GM19468 (cell line): ENCODE measurements at regions not wholly inside any gene's neighbourhood (a gene's known extent, or its start where the extent isn't known, plus 50 kb on each side); places are given as distances from the start of the nearest gene placed in this dataset.
"Not testable (repeated sequence)": the region's sequence is repeated elsewhere in the genome, so short reads cannot be mapped to it uniquely, and the experiment has no call there.

ENCODE experiments used
- ATAC-seq: cut with Tn5 transposase; IDR thresholded peaks from one replicate; pipeline ENCODE4 v1.9.1; 2021; ENCODE audit warnings: mild to moderate bottlenecking, moderate library complexity, moderate number of reproducible peaks; ENCODE audit not compliant: unreplicated experiment; ENCODE audit errors: extremely low read depth

DNA sequence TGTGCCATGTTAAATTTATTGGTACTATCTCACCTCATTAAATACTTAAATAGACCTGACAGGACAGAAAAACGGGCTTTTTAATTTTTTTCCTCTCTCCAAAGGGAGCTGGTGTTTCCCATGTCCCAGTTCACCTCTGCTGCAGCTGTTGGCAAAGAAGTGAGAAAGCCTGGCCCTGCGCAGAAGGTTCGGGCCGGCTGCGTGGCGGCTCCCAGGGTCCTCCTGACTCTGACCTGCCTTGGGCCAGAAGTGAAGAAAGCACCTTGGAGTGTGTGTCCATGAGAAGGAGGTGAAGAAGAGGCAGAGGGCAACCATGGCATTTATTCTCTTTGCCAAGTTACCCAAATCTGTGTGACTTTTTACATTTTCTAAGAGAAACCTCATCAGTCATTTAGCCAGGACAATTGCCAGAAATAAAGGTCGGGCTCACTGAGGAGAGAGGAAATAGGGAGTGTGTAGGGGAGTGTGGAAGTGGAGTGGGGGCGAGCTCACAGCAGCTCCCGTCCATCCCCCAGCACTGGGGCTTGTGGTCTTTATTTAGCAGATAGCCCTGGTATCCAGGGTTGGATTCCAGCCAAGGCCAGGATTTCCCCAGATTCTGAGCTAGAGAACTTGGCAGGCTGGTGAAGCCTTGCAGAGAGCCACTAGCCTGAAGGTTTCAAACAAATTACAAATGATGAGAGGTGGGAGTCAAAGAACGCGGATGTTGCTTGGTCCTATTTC lies 102.4 kb upstream of the CADM1 start:
- ATAC-seq: no peak

DNA sequence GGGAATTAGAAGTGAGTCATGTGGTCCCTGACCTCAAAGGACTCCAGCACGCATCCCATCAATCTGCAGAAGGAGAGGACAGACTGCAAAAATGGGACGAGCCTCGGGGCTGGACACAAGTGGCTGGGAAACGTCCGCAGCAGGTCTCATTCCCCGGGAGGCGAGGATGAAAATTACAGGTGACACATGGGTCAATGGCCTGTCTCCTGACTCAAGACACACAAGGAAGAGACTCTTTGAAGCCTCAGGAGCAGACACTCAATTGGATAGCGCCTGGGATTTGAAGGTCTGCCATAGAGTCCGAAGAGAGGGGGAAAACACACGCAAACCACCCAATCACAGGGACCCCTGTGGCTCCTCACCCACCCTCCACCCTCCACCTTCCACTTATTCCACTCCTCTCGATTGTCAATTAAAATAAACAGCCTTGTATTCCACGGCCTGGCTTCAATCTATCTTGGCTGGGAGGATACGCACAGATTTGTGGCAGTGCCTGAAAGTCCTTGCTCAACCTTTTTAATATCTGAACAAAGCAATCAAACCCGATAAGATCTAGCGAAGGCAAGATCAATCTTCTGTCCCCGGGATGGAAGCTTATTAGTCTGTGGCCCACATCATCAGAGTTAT lies 101.8 kb upstream of the CADM1 start:
- ATAC-seq: no peak

DNA sequence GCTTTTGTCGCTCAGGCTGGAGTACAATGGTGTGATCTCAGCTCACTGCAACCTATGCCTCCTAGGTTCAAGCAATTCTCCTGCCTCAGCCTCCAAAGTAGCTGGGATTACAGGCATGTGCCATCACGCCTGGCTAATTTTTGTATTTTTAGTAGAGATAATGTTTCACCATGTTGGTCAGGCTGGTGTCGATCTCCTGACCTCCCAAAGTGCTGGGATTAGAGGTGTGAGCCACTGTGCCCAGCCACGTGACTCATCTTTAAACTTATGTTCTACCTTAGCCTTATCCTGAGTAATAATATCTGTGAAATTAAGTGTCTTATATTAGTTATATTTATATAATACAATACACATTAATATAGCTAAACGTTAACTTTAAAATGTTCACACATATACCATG lies 101.2 kb upstream of the CADM1 start:
- not testable (repeated sequence) for ATAC-seq

DNA sequence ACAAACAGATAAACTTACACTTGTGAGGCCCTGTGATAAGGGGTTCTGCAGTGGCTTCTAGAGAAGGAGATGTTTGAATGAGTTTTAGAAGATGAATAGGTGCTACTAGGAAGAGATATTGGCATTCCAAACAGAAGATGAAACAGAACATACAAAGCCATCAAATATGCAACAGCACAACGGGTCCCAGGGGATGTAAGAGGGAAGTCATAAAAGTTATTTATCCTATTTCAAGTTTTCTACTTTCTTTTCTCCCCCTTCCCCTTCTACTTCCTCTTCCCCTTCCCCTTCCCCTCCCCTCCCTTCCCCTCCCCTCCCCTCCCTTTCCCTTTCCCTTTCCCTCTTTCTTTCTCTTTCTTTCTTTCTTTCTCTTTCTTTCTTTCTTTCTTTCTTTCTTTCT lies 94.9 kb upstream of the CADM1 start:
- ATAC-seq: no peak

DNA sequence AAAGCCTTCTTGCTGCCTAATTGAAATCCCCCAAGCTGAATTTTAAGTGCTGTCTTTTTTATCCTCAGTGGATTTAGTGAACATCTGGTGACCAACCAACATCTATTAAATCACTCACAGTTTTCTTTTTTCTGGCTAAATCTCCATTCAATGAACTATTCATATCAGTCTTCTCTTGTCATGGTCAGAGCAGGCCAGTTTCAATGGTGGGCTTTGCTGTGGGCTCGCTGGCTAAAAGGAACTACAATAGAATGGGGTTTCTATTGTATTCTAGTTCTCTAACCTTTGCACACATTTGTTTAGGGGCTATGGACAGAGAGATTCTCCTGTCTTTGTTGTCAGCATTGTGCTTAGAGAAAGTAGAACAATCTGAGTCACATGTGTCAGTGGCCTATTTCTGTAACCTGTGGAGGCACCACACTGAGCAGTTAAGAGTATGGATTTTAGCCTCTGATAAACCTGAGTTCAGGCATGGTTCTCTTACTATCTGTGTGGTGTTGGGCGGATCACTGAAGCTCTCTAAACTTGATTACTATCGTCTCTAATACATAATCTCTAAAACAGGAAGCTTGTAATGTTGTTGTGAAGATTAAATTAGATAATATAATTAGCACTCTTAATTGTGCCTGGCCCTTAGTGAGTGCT lies 94.2 kb upstream of the CADM1 start:
- ATAC-seq: no peak

DNA sequence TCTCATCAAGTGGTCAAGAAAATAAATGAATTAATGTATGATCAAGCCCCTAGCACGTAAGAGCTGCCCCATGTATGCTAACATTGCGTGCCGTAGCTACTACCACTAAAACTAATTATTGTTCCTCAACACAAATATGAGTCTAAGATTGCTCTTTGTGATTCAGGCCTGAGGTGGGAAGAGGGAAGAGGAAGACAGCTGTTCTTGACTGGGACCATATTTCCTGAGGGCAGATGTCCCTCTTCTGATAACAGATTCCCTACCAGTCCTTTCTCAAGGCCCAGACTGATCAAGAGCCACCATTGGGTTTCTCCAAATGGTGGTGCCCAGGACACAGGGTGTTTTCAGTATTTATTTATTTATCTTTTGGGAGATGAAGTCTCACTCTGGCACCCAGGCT lies 87.2 kb upstream of the CADM1 start:
- ATAC-seq: no peak

DNA sequence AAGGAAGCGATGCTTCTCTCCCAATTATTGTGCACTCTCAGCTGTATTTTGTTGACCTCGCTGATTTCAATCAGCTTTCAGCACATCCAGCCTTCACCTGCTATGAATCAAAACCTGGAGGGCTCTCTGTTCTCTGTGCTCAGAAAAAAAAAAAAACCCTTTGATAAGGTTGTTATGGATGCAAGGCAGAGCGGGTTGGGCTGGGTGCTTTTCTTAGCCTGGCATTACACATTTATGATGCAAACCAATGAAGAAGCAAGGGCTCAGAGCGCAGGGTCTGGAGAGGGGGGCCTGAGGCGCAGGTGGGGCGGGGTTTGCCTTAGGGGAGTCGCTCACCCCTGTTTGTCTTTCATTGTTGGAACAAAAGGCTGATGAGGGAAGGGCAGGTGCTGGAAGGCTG lies 86.0 kb upstream of the CADM1 start:
- ATAC-seq: no peak

DNA sequence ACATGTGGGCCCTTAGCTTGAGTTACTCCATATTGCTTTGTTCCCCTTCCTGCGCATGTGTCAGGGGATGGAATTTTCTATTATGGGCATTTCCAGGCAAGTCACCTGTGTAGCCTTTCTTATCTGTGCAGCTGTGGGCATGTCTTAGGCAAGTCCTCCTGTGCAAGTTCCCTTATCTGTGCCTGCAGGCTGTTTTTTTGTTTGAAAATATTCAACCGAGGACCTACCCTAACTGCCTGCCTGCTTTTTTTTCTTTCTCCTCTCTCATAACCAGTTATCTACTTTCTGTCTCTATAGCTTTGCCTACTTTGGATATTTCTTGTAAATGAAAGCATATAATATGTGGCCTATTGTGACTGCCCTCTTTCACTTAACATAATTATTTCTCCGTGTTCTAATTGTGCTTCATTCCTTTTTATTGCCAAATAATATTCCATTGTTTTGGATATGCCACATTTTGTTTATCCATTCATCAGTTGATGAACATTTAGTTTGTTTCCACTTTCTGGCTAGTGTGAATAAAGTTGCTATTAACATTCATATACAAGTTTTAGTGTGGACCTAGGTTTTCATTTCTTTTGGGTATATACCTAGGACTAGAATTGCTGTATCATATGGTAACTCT lies 83.6 kb upstream of the CADM1 start:
- no peak for ATAC-seq

DNA sequence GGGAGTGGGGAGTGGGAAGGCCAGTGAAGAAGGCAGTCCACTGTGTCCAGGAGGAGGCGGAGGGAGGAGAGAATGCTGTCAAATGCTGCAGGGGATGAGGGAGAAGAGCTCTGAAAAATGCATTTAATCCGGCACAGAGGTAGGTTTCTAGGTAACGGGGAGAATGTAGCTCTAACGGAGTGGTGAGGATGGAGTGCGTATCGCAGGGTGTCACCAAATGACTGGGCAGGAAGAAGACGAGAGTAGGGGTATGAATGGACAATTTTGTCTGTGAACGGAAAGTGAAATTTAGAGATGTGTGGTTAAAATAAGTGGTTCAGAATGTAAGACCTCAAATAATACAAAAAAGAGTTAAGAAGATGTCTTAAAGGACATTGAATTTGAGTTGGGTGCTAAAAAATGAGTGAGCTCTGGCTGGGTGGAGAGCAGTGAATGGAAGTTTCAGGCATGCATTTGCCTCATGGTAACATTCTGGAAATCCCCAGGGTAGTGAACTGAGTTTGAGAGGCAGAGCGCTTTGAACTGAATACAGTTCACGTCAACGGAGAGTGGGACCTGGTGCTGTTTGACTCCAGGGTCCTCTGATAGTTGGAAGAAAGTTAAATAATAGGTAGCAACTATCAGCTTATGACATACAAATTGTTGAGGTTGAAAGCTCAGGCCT lies 81.3 kb upstream of the CADM1 start:
- ATAC-seq: no peak

DNA sequence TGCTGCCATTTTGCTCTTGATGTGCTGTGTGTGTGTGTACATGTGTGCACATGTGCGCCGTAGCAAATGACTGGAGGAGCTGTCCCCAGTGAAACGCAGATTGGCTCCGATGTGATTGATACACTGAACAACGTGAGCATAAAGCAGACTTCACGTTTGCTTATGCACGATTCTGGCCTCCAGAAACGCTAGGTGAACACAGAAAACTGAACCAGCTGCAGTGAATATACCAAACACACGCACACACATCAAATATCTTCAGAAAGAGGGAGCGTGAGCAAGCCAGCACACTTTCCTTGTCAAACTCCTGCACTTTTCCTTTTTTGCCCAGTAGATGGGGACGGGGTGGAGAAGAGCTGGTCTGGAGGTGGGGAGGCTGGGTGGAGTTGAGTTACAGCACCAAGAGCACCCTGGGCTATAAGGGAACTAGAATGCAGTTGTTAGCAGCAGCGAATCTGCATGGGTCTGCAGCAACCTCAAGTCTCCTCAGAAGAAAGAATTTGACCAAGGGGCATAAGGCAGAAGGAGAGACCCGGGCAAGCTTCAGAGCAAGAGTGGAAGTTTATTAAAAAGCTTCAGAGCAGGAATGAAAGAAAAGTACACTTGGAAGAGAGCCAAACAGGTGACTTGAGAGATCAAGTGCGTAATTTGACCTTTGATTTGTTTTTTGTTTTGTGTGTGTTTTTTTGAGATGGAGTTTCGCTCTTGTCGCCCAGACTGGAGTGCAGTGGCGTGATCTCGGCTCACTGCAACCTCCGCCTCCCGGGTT lies 77.8 kb upstream of the CADM1 start:
- ATAC-seq: no peak

DNA sequence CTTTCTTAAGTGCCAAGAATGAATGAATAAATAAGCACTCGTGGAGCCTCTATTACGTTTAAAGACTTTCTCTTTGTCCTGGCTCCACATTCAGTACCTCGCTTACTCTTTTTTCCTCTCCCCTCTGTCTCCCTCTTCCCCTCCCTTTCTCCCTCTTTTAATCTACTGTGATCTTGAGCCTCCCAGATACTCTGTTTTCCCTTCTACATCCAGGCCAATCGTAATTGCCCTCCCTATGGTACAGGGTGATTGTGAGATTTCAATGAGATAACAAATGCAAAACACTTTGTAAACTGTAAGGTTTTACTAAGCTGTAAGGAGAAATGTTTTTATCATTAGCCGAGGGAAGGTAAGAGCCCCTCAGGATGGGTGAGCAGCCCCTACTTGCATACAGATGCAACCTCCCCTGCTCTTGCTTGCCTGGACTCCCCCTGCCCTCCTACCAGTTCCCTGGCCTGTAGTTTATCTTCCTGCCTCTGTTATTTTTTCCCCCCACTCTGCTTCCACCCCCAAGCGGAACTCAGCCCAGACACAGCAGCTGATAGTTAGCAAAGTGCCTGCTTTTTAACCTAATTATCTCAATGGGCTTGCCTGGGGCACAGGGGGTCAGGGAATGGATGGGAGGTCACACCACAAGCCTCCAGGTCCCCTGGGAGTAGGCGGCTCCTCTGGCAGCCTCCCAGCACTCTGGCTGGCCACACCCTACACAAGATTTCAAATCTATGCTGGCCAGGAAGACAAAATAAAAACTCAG lies 76.9 kb upstream of the CADM1 start:
- no peak for ATAC-seq

DNA sequence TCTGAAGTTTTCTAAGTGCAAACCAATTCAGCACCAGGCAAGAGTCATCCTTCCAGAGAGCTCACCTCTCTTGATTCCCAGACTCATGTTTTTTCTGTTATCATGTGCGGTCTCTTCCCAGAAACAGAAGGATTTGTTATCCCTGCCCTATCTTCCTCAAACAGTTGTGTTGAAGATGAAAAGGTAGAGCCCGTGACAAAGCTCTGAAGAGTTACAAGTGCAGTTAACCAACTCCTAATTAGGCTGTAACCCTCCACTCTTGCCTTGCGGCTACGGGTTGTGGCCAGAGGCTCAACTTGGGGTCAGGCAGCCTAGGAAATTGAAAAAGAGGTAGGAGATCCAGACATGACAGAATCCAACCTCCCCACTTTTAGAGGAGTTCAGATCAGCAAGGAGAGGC lies 76.2 kb upstream of the CADM1 start:
- no peak for ATAC-seq

DNA sequence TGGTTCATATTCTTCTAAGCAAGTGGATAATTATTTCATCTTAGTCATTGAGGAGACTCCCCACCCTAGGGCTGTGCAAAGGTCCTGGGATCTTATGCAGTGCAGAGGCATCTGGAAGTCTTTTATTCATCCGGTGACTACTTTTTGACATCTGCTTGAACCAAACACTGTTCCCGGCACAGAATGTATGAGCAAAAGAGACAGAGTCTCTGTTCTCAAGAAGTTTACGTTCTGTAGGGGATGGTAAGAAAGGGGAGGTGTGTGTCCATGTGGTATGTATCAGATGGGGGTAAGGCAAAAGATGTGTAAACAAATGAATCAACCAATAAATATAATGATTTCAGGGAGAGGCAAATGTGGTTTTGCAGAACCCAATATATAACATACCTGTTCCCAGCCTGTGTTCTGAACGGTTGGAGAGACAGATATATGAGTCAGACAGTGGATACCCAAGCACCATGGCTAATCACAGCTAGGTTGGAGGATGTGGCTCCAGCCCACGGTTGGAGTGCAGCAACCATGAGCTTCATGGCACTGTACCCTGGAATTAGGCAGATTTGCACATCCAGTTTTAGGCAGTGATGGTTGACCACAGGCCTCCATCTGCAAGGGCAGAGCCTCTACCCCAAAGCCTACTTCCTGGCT lies 75.1 kb upstream of the CADM1 start:
- ATAC-seq: no peak

DNA sequence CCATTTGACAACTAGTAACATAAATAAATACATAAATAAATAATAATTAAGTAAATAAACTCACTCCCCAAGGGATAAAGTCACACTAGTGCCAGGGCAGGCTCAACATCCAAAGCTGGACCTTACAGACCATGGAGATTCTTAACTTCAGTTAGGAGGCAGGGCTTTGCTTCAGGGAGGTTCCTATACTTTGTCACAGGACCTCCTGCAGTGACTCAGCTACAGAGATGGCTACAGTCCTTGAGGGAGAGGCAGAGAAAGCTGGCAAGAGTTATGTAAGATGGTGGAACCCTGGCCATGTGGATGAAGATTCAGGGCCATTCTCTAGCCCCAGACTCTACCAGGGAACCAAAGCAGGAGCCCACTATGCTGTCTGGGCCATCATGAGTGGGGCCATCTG lies 74.1 kb upstream of the CADM1 start:
- no peak for ATAC-seq

DNA sequence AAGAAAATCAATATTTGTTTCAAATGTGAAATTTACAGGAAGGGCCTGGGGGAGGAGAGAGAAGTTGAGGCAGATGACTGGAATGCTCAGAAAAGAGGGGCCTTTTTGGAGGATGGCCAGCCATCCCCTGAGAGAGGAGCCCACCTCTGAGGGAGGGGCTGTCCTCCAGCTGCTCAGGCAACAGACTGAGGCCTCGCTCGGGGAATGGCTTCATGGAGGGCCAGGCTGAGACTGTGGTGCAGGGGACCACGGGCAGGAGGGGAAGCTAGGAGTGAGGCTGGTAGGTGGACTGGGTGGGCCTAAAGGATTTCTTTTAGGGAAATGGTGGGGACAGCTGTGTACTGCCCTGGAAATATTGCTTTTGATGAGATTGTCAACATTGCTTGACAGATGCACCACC lies 73.5 kb upstream of the CADM1 start:
- ATAC-seq: no peak

DNA sequence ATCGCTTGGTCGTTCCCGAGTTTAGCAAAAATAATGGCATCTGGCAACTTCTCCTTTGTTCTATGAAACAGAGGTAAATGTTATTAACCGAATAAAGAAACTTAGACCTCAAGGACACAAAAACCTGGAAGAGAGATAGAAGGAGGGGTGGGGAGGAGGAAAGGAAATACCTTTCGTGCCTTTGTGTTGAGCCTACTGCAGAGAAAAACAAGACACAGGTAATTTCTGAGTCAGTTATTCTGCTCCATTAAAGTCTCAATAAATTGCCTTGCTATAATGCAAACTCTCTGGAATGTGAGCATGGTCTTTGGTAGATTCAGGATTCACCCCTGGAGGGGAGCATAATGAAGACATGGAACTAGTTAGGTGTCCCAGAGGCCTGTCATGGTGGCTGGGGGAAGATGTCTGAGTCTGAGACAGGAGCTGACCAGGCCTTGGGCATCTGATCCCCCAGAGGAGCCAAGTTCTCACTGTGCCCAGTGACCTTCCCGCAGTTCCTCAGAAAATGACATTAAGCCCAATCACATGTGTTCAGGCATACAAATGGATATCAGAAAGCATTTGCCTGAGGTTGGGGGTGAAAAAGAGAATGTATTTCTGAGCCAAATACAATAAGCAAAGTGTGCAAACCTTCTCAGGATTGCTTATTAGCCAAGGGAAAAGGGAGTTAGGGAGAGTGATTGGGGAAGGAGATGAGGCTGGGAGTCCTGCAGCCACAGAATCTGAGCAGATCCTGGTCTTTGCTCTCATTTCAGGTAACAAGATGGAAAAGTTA lies 72.6 kb upstream of the CADM1 start:
- no peak for ATAC-seq

DNA sequence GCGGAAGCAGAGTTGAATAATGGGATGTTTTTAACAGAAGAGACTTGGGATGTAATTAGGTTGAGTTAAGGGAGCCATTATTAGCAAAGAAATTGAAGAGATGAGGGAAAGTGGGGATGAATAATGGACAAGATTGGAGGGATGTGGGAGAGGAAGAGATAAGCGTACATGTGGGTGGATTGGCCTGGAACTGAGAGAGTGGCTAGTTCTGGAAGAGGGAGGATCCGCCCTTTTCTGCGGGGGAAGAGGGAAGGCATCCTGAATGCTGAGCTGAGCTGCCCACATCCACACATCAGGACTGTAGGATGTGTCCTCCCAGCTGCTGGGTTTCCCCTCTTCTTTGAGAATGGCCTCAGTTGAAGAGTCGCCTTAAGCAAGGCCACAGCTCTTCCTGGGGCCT lies 68.3 kb upstream of the CADM1 start:
- ATAC-seq: no peak

DNA sequence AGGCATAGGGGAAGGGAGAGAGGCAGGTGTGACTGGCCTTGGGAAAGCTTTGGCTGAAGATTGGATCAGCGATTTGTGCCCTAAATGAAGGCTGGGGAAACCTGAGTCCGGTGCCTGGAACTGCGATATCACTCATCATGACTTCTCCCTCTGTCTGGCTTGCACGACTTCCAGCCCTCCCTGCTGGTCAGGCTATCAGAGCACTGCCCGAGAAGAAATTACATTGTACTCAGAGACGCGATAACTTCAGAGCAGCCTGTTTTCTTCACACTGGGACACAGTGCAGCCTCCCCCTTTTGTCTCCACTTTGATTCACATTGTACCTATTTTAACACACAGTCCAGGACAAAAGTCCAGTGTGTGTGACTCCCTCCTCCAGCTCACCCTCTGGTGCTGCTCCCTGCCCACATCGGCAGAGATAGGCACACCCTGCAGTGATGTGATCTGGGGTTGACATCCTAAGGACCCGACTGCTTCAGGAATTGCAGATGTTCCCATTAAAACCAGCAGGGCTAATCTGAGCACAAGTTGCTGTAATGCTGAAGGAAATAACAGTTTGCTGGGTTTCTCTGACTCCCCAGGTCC lies 62.1 kb upstream of the CADM1 start:
- ATAC-seq: no peak
